T-helper 2 cell treated with Interferon-gamma antibody and Interleukin-4, amounts not matched to agents 100 ng/mL and 5 ng/mL, for 36 hours (primary cell): ENCODE measurements at regions not wholly inside any gene's neighbourhood (a gene's known extent, or its start where the extent isn't known, plus 50 kb on each side); places are given as distances from the start of the nearest gene placed in this dataset.
"Not testable (repeated sequence)": the region's sequence is repeated elsewhere in the genome, so short reads cannot be mapped to it uniquely, and the experiment has no call there.

Source experiments
- intact Hi-C: fragments of 100-400 bp; cut with micrococcal nuclease; formaldehyde crosslinking; loops from one replicate; pipeline ENCODE4 v1.15.1; 2023

DNA sequence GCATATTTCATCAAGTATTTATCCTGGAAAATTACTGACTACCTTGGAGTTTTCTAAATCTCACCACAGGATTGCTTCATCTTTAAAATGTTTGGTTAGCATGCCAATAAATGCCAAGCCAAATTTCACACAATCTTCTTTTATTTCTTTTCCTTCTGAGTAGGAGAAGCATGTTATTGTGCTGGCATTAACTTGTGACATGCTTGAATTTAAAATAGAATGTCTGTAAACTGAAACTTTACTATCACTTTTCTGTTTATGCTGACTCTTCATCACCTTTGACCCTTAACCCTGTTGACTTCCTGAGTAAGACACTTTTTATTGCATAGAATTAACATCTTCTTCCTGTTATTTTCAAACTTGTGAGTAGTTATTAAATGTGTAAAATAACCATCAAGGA lies 56.2 kb upstream of the LRRTM4 start:
- intact Hi-C loops = no loop called here

DNA sequence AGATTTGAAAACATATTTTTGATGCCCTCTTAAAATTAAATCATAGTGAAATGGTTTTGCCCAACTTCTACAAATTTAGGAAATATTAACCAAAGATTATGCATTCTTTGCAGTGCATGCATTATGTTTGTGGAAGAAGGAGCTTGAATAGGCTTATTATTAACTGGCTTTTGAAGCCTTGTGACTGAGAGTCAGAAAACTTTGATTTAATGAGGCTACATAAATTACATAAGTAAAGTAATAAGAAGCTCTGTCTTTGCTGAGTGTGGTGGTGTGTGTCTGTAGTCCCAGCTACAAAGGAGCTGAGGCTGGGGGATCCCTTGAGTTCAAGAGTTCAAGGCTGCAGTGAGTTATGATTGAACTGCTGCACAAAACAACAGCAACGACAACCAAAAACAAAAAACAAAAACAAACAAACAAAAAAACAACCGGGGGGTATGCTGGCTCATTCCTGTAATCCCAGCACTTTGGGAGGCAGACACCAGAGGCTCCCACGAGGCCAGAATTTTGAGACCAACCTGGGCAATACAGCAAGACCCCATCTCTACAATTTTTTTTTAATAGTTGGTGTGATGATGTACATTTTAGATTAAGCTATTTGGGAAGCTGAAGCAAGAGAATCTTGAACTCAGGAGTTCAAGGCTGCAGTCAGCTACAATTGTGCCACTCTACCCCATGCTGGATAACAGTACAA lies 57.0 kb upstream of the LRRTM4 start:
- intact Hi-C loops = no loop called here

DNA sequence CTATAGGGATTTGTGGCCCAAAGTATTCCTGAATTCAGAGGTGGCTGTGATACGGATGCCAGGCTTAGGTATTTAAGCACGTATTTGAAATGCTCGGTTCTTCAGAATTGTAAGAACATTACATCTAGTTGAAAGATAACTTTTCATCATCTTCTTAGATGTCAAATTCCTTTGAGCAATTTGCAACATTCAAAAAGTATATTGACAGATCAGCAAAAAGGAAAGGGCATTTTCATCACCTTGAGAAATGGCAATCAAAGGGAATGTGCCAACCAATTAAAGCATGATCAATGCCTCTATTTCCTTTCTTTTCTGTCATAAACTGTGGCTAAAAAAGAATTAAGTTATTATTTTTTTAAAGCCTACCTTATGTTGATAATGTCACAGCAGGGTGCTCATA lies 66.3 kb upstream of the LRRTM4 start:
- intact Hi-C loops = no loop called here

DNA sequence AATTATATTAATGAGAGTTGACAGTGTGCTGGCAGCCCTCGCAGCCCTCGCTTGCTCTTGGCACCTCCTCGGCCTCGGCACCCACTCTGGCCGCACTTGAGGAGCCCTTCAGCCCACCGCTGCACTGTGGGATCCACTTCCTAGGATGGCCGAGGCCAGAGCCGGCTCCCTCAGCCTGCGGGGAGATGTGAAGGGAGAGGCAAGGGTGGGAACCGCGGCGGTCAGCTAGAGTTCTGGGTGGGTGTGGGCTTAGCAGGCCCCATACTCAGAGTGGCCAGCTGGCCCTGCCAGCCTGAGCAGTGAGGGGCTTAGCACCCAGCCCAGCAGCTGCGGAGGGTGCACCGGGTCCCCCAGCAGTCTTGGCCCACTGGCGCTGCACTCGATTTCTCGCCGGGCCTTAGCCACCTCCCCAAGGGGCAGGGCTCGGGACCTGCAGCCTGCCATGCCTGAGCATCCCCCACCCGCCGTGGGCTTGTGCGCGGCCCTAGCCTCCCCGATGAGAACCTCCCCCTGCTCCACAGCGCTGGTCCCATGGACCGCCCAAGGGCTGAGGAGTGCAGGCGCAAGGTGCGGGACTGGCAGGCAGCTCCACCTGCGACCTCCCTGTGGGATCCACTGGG lies 68.2 kb upstream of the LRRTM4 start:
- intact Hi-C loops = no loop called here

DNA sequence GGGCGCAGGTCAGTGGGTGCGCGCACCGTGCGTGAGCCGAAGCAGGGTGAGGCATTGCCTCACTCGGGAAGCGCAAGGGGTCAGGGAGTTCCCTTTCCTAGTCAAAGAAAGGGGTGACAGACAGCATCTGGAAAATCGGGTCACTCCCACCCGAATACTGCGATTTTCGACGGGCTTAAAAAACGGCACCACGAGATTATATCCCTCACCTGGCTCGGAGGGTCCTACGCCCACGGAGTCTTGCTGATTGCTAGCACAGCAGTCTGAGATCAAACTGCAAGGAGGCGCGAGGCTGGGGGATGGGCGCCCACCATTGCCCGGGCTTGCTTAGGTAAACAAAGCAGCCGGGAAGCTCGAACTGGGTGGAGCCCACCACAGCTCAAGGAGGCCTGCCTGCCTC lies 70.8 kb upstream of the LRRTM4 start:
- intact Hi-C loops = not testable (repeated sequence)

DNA sequence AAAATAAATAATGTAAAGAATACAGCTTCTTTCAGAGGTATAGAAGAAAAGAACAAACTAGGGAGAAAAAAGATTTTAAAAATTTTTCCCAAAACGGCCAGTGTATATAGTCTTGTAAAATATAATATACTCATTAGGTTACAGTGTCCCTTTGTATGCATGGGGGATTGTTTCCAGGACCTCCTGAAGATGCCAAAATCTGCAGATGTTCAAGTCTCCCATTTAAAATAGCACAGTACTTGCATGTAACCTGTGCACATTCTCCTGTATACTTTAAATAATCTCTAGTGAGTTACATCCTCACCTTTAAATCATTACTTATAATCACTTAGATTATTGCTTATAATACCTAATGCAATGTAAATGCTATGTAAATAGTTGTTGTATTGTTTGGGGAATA lies 80.6 kb upstream of the LRRTM4 start:
- intact Hi-C loops = no loop called here

DNA sequence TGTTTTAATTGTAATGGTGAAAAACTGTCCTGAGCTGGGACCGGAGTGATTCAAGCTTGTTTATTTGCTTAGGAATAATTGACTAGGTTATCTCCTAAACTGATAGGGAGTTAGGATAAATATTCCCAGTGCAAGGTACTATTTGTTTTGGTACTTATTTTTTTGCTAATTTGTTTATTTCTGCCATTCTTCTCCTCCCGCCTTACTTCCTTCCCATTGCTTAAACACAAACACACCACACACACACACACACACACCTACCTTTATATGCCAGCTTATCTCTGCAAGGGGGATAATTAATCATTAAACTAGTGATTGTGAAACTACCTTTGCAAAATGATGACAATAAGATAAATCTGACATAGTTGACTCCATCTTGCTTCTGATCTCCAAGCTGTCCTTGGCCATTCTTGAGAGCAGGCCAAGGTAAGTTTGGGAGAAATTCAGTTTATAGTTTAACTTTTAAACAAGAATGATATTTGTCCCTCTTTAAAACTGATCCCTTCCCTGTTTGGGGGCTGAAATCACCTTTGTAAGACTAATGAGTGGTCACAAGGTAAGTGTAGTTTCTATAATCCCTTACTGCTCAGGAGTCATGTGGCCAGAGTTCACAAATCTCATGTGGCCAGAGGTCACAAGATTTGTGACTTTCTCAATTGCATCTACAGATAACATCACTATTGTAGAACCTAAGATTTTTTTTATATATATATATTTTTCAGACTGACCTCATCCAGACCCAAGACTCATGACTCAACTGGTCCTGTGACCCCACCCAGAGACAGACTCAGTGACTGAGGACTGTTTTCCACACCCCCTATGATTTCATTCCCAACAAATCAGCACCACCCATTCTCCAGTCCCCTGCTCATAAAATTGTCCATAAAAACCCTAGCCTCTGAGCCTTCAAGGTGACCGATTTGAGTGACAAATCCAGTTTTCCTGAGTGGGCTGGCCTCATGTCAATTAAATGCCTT lies 83.1 kb upstream of the LRRTM4 start:
- intact Hi-C loops = no loop called here

DNA sequence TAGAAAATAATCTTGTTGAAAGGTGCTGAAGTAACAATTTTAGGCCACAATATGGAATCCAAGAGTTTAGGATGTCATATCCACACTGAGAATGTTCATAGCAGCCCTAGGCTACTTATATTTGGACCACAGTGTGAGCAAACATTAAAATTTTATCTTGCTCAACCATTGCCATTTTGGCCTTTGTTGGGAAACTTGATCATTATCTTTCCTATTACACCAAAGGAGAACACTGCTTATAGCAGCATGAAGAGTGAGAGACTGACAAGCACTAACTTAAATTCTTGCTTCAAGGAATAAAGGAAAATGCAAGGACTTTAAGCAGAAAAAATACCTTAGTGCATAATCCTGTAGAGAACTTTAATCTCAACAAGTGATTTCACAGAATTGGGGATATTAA lies 86.3 kb upstream of the LRRTM4 start:
- intact Hi-C loops = no loop called here

DNA sequence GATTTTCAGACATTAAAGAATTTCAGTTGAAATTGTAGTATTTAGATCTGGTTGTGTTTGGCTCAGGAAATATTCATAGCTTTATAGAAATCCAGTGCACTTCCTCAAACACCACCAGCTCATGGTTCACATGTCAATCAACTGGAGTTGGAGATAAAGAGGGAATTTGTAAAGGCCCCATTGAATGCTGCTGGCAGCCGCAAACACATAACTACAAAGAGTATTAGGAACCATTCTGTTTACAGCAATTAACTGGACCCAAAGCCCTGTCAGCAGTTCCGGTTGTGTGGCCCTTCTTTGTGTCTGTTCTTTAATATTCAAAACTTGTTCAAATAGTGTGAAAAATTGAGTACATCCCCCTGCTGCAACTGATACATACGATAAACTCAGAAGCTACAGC lies 107.4 kb upstream of the LRRTM4 start:
- intact Hi-C loops = no loop called here

DNA sequence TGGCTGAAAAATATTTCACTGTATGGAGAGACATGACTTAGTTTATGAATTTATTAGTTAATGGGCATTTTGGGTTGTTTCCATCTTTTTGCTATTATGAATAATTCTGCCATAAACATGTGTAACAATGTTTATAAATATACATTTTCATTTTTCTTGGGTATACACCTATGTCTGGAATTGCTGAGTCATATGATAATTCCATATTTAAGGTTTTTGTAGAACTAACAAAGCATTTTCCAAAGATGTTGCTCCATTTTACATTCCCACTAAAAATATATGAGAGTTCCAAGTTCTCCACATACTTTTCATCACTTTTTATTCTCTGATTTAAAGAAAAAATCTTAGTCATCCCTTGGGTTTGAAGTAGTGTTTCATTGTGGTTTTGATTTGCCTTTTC lies 108.8 kb upstream of the LRRTM4 start:
- intact Hi-C loops = no loop called here

DNA sequence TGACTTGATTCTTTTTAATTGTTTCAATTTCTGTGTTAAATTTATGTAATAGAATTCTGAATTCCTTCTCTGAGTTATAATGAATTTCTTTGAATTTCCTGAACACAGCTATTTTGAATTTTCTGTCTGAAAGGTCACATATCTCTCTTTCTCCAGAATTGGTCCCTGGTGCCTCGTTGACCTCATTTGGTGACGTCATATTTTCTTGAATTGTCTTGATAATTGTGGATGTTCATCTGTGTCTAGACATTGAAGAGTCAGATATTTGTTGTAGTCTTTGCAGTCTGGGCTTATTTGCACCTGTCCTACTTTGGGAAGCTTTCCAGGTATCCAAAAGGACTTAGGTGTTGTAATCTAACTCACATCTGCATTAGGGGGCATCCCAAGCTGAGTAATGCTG lies 111.4 kb upstream of the LRRTM4 start:
- intact Hi-C loops = no loop called here

DNA sequence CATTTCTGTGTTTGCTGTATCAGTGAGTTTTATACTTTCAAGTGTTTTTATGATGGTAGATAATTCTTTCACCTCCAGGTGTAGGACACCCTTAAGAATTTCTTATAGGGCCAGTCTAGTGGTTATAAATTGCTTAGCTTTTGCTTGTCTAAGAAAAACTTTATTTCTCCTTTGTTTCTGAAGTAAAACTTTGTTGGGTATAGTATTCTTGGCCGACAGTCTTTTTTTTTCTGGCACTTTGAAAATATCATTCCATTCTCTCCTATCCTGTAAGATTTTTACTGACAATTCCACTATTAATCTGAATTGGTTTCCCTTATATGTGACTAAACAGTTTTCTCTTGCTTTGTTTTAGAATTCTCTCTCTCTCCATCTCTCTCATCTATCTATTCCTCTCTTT lies 118.7 kb upstream of the LRRTM4 start:
- intact Hi-C loops = no loop called here

DNA sequence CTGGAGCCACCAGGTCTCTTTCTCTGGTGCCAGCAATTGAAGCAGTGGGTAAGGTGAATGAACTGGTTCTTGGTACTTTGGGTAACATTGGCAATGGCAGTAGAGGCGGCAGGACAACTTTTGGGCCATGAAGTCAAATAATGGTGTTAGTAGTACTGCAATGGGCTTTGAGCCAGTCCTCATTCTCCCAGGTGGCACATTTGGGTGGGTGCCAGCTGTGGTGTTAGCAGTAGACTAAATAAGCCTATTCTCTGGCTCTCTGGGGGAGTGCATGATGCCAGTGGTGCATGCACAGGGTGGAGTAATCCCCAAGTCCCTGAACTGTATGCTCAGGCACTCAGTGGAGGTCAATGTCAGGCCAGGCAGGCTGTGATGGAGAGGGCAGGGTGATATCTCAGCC lies 120.2 kb upstream of the LRRTM4 start:
- intact Hi-C loops = no loop called here

DNA sequence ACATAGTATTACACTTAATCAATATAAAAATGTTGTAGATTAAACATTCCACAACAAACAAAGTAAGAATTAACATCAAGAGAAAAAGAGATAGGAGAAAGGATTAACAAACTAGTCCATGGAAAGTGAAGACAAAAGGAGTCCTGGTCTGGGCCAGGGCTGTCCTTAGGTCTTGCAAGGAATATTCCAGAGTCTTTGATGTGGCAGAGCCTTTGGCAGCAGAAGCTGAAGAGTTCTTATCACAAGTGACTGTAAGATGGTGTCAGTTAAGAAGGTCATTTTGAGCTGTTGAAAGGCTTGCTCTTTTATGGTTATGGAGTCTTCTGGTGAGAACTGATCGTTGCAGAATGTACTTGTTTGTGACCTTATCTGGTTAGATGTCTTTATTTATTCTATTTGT lies 127.7 kb upstream of the LRRTM4 start:
- intact Hi-C loops = no loop called here

DNA sequence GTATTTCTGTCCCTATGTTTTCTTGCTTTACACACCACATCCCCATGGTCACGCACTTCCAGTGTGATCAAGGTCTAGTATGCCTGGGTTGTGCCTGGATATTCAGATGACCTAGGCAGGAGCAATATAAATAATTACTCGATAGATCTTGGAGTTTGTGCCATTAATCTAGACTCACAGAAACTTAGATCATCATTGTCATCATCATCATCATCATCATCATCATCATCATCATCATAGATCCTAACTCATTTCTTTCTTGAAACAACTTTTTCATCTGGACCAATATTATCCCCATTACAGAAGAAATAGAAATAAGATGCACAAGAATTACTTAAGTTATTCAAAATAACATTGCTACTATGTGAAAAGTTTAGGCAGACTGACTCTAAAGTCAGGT lies 130.3 kb upstream of the LRRTM4 start:
- intact Hi-C loops = no loop called here

DNA sequence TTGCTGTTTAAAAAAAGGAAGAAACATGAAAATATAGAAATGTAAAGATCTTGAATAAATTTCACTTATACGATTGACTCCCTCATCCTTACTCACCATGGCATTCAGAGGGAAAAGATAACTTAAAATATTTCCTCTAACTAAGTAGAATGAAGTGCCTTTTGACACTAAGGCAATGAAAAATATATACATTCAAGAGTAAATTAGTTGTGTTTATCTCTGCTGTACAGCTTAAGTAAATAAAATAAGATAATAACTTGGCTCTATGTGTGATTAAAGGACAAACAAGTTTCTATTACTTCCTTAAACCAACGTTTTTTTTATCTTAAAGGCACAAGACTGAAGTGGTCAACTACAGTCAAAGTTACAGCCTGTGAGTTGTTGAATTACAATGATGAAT lies 142.3 kb upstream of the LRRTM4 start:
- intact Hi-C loops = no loop called here

DNA sequence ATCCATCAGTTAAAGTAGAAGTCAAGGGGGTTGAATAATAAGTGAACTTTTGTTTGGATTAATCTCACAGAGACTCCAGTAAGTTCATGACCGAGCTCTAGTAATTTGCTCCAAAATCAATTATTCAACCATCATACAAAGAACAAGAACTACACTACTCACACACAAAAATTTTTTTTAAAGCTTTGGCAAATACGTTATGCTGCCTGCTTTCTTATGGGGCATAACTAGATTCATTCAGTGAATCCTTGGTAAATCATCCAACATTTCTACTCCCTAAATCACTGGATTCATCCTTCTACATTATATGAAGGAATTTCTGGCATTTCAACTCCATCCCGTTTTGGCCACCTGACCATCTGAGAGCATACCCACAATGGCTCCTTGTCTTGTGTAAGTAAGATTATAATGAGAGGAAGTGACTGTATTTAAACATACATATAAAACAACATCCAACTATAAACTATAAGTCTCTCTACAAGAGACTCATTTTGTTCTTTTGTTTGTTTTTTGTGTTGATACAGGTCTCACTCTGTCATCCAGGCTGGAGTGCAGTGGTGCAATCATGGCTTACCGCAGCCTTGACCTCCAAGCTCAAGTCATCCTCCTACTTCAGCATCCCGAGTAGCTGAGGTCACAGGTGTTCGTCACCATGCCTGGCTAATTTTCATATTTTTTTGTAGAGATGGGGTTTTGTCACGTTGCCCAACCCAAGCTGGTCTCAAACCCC lies 144.2 kb upstream of the LRRTM4 start:
- intact Hi-C loops = no loop called here

DNA sequence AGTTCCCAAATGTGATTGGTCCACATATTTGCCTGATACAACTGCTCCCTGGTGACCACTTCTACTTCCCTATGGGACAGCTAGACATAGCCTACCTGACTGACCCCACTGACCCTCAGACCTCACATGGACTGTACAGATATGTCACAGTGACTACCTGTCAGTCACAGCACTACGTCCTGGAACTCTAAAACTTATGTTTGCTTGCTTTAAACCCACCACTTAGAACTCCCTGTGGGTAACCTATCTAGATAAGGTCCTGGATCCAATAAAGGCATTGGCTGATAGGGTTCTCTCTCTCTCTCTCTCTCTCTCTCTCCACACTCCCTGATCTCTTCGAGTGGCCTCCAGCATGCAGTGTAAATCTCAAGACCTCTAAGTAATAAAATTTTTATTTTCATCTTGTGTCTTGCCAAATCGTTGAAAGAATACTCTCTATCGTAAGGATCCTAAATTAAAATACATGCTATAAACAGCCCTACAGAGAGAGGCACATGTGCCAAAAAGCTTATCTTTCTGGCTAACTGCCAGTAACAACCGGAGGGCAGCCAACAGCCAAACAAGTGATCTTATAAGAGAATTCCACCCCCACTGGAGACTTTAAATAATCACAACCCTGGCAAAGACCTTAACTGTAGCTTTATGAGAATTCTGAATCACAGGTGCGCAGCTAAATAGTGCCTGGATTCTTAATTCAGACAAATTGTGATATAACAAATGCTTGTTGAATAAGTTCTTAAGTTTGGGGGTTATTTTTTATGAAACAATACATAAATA lies 162.6 kb upstream of the LRRTM4 start:
- intact Hi-C loops = not testable (repeated sequence)

DNA sequence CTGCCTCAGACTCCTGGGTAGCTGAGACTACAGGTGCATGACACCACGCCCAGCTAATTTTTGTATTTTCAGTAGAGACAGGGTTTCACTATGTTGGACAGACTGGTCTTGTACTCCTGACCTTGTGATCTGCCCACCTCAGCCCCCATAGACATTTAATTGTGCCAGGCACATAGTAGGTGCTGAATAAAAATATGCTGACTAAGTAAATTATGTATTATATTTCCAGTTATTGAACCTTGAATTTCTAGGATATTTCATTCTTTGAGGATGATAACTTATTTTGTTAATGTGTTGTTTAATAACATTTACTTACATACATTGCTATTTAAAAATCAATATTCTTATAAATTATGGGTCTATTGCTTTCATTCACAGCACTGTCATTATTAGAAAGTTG lies 190.4 kb upstream of the LRRTM4 start:
- intact Hi-C loops = no loop called here

DNA sequence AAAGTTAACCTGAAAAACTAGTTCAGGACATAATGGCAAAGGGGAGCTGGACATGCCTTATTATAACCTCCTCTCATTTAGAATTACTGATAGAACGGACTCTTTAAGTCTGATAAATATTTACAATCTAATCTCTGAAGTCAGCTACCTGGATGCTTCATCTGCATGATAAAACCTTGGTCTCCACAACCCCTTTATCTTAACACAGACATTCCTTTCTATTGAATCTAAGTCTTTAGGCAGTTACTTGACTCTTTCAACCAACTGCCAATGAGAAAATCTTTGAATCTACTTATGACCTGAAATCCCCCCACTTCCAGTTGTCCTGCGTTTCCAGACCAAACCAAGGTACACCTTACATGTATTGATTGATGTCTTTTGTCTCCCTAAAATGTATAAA lies 191.2 kb upstream of the LRRTM4 start:
- intact Hi-C loops = no loop called here

DNA sequence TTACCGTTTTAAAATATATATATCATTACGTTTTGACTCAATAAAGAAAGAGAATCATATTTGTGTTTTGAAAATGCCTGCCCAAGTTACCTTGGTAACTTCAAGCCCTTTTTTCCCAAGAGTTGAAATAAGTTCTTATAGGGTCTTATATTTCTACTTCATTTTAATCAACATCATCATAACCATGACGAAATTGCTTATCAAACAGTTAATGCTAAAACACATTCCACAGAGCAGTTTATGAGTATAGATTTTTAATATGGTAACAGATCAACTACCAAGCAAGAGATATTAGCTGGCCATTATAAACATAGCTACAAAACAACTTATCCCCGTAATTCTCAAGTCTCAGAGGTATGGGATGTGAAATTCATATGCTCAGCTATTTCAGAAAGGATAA lies 197.9 kb upstream of the LRRTM4 start:
- intact Hi-C loops = no loop called here
